Activated CD4-positive, CD25-positive, alpha-beta regulatory T cell (primary cell): ENCODE measurements at regions not wholly inside any gene's neighbourhood (a gene's known extent, or its start where the extent isn't known, plus 50 kb on each side); places are given as distances from the start of the nearest gene placed in this dataset.

Experiments used
- DNase-seq, 4 experiments: peaks; one replicate each; lab custom pipeline; 2025; lab: John Stamatoyannopoulos, UW

DNA sequence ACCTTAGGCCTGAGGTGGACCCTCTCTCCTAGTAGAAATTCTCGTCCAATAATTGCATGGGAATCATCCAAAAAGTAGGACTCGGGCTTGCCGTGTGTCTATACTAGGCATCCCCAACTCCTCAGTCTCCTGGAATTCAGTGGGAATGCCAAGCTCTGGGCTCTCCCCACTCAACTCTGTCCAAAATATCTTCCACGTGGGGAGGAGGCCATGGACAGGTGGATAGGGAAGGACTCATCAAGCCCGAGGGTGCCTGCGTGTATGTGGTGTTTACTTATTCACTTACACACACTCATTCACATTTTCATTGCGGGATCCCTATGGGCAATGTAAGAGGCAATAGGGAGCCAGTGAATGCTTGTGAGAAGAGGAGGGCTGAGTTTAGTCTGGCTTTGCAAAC lies 383.3 kb downstream of the MN1 start:
- DNase-seq, result no peak

DNA sequence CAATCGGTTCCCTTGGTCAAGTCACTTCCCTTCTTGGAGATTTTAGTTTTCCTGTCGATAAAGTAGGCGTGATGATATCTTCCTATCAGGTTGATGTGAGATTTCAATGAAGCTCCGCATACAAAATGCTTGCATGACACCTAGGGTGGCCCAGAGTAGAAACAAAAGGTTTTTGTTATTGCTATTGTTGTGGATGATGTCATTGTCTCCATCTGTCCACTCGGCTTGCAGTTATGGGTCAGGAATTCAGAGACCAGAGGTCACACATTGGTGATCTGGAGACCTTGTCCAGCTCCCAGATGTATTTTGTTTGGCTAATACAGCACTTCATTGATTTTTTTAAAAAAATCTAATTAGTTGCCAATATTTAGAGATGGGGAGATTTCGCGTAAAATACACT lies 382.1 kb downstream of the MN1 start:
- no peak for DNase-seq

DNA sequence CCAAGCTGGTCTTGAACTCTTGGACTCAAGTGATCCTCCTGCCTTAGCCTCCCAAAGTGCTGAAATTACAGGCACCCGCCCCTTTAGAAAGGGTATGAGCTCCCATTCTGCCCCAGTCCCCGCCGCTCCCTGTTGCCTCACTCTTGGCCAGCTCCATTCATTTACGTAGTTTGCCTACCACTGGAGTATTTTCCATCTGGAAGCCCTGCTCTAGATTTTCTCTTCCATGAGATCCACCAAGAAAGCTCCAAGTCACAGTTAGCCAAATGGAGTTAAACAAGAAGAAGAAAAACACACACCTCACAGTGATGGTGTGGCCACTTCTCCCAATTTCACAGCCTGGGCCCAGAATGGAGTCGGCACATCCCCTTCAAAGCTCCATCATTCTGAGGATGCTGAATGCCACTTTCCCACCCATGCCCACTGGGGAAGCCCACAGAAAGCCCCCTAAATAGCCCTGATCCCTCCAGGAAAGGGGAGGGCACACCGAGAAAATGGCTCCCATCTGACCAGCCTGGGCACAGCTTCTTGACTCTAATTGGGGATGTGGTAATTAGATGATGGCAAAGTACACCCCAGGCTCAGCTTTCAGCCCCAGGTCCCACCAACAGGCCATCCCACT lies 381.2 kb downstream of the MN1 start:
- no peak for DNase-seq

DNA sequence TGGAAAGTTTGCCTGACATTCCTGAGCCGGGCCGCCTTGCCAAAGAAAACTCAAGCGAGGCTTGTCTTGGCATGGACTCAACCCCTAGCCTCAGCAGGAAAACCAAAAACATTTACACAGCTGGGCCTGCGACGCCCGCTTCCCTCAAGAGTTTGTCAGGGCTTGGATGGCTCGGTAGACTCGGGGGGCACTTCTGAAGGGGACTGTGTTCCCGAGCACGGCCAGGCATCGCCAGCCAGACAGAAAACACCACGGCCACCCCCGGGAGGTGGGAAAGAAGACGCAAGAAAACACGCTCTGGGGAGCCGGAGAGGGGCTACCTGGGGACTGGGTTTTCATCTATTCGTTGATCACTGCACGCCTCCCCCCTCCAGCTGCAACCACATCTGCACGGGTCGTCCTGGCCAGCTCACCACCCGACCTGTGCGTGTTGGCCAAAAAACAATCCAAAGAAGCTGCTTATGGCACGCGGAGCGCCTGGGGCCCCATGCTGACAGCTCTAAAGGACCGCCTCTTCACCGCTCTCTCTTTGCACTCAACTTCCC lies 380.7 kb downstream of the MN1 start:
- no peak for DNase-seq

DNA sequence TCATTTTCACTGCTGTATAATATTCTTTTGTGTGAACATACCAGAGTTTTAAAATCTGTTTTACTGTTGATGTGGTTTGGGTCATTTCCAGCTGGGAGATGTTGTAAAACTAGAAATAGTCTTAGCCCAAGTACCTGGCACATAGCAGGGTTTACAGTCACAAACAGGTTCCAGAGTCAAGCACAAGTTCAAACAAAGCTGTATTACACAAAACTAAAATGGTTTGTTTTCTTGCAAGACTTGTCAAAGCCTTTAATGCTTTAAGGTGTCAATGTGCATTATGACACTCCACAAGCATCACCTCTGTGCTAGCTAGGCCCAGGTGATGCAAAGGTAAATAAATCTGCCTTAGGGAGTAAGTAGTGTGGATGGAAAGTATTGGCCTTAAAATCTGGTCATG lies 379.1 kb downstream of the MN1 start:
- DNase-seq, result no peak

DNA sequence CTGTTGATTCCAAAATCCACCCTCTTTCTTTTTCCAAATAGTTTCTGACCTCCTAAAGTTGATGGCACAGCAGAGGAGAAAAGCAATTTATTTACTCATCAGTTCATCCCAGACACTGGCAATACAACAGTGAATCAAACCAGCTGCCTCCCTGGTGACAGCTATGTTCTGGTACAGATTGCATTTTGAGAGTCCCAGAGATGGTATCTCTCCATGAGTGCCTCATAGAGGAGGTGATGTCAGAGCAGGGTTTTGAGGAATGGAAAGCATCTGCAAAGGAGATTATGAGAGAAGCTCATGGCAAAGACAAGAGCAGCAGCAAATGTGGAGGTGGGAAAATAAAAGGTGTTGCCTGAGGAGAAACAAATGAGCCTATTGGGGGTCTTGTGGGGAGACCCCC lies 377.2 kb downstream of the MN1 start:
- no peak for DNase-seq

DNA sequence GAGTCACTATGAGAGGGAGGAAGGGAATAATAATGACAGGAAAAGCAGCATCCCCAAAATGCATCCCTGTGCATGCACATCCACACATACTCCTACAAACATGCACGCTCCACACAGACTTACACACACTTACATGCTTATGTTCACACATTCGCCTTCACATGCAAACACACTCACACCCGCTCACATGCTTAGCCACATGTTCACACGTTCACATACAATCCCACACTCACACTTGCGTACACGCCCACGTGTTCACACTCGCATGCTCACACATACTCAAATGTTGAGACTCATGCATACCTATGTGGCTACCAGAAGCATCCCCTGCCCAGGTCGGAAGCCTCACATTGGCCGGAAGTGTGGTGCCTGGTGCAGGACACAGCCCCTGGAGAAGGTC lies 372.1 kb downstream of the MN1 start:
- no peak for DNase-seq

DNA sequence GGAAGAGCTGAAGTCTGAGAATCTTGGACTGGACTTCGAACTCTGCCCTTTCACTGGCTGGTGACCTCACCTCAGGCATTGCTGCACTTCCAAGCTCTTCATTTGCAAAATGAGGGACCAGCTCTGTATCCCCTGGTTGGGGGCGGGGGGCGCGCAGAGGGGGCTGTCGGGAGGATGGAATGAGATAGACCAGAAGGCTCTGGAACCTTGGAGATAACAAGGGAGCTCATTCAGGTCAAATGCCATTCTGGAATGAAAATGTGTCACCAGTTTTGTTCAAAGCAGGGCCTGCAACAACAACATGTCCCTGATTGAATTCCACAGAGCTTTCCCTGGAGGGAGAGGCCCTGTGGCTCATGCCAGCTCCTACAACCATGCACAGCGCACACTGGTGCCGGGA lies 370.5 kb downstream of the MN1 start:
- no peak for DNase-seq

DNA sequence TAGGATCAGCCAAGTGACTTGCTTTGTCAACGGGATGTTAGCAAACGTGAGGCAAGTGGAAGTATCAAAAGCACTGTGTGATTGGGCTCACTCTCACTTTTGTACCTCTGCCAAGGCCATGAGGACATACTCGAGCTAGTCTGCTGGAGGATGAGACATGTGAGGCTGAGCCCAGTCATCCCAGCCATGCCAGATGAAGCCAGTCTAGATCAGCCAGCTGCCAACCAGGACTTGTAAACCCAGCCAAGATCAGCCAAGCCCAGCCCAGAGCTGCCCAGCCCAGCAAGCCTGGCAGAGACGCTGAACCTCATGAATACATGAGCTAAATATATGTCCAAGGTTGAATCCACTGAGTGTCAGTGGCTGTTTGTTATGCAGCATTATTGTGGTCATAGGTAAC lies 369.7 kb downstream of the MN1 start:
- DNase-seq, result no peak

DNA sequence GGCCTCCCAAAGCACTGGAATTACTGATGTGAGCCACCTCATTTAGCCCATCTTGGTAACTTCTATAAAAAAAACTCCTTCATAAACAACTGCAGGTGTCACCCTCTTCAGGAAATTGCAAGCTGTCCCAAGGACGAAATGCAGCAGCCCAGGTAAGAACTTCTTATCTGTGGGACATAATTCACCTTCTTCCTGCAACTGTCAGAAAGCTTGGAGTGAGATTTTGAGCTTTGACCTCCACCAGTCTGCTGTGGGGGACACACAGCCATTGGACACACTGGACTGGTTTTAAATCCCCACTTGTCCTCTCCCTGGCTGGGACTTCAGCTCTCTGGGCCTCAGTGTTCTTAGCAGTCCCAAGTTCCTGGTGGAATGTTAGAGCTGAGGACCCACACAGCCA lies 368.5 kb downstream of the MN1 start:
- no peak for DNase-seq

DNA sequence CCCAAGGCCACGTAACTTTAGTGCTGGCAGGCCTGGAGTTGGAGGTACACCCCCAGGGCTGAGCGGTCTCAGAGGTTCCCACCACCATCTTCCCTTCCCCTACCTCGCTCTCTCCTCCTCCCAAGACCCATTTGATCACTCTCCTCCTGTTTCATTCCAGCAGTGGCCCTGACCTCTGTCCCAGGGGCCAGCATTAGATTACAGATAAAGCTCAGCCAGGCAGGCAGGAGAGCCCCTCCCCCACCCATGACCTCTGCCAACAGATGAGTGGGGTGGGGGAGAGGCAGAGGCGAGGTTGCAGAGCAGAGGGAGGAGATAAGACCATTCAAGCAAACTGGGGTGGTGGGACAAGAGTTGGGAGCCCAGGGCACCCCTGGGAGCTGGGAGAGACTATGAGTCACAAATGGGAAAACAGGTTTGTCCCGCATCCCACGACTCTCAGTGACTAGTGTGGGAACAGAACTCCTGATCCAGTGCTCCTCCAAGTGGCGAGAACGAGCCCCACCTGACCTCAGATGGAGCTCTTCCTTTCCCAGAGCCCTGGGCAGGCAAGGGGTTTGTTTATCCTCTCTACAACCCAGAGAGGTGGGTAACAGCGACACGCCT lies 367.9 kb downstream of the MN1 start:
- DNase-seq, result no peak

DNA sequence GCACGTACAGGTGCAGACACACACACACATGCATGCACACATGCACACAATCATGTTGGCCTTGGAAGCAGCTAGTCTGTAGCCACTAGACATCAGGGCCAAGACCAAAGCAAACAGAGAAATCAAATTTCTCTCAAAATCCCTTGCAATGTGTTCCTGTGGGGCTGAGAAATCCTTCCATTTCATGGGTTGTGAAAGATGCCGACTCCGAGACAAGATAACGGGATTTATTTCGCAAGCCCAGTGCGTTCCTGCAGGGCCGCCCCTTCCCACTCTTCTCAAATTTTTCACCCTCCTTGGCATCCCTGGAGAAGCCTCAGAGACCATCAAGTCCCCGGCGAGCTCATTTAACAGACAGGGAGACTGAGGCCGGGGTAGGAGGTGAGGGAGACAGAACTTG lies 366.7 kb downstream of the MN1 start:
- no peak for DNase-seq

DNA sequence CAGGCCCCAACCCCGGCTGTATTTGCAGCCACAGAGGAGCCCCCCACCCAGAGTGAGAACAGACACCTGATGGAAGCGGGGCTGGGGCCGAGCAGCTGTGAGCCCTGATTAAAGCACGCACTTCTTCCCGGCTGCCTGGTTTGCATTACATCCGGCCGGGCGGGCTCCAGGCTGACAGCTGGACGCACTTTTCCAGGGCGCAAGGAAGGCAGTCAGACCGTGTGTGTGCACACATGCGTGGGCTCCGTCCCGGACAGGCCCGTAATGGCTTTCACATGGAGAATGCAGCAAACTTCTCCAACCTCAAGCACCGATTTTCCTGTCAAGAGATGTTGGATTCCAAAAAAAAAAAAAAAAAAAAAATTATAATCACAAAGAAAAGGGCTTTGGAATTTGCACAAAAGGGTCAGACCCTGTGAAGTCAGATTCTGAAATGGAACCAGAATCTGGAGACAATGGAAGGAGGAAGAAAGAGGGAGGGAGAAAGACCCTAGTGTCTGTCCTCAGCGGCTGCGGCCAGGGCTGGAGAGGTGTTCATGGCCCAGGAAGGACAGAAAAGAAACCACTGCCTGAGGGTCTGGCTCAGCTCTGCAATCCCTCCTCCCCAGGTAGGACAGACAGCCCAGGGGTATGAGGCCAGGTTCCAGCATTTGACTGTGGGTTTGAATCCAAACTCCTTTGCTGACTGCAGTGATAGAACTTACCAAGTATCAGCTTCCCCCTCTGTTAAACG lies 365.5 kb downstream of the MN1 start:
- no peak for DNase-seq

DNA sequence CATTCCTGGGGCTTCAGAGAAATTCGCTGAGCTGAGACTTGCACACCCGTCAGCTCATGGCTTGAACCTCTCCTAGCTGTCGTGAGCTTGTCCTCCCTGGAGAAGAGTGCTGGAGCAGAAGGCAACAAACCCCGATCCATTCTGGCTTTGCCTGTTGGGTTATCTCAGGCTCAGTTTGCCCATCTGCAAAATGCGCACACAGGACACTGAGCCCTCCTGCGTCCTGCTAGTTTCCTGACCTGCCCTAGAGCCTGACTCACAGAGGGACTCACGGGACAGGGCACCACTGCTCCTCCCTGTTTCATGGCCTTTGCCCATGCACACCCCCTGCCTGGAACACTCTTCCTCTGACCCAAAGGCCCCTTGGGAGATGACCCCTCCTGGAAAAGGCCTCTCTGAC lies 365.0 kb downstream of the MN1 start:
- no peak for DNase-seq

DNA sequence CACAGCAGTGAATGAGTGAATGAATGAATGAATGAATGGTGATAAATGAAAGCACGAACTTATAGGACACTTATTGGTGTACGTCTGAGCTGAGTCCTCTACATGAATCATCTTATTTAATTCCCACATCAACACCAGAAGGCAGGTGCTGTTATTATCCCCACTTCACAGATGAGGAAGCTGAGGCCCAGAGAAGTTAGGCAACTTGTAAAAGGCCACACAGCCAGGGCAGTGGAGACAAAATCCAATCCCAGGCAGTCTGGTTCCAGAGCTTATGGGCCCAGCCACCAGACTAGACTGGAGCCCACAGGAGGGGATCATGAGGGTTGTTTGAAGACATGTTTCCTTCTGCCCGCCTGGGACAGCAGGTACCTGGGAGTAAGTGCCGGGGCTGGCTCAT lies 364.0 kb downstream of the MN1 start:
- DNase-seq, result no peak

DNA sequence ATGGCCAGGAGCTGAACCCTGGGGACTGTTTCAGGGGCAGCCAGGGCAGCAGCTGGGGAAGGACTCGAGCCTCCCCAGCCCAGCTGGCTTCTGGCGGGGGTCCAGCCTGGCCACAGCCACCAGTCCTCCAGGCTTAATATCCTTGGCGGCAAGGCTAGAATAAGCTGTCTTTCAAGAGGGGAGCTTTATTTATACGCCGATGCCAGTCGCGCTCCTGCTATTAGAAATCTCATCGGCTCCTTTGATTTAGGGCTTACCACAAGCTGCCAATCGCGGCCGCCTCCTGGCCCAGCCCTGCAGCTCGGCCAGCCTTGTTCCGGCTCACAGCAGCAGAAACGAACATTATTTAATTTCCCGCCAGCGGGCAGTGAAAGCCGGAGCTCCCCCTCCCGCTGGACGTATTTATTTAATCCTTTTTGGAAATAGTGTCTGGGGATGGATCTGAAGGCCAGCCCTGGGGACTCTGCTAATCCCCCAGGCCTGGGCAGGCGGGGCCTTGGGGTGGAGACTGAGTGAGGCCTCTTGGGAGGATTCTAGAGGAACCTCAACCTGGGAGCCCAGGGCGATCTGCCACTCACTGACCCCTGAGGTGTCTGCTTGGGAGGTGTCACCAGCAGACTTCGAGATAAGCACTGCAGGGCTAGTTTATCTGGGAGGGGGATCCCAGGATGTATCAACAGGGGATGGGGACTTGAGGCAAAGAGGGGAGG lies 363.1 kb downstream of the MN1 start:
- no peak for DNase-seq

DNA sequence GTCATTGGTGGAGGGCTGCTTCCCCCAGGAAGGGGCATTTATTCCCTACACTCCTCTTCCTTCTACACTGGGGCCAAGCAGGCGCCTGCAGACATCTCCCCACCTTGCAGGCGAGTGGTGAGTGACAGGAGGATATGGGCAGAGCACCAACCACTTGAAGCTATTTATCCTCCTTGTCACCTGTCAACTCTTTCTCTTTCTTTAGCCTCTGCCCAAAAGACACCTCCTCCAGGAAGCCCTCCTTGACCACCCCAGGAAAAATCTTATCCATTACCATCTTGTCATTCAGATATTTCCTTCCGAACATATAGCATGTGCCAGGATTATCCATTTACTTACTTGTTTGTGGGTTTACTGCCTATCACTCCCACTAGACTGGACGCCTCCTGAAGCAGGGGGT lies 362.4 kb downstream of the MN1 start:
- DNase-seq, result no peak

DNA sequence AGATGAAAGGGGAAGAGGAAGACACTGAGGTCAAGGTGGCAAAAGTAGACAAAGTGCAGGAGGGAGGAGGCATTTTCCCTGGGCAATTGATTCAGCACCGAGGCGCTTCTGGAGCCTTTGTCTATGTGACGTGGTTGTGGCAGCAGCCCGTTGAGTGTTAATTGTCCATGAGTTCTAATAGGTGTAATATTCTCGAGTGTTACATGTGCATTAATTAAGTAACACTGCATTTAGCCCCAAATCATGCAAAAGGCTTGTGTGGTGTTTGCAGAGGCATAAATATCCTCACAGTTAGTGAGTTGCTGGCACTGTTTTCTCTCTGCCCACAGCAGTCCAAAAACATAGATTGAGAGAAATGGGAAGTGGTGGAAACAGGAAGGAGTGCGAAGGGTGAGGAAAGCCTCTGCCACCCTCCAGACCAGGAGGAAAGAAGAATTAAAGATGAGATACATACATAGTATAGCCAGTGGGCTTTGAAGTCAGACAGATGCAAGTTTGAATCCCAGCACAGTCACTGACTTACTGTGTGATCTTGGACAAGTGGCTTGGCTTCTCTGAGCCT lies 361.2 kb downstream of the MN1 start:
- DNase-seq, result no peak

DNA sequence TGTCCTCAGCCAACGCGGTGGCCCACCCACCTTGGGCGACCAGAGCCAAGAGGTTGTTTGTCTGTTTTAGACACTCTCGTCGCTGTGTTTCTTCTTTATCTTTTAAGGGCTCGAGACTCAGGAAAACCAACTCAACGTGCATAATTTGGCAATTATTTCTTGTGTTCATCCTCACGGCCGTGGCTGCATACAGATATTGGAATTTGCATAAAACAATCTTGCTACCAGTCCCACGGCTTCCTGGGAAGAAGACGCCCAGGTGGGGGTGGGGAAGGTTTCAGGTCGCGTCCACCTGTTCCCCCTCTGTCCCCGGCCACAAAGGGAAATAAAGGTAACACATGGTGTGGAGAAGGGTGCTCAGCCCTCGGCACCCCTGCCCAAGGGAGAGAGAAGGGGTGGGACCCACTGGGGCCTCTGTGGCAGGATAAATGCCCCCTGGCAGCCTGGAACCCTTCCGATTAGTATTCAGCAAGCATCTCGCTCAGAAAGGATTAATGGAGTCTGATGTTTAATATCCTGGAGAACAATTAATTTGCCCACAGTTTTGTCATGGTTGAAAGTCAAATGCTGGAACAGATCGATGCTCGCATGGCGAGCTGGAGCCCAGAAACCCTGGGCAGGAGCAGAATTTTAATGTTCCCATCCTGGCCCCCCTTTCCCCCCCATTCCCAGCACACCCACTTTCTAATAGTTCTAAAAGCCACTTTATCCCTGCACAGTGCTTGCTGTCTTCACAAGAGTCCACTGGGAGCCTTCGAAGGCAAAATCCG lies 359.7 kb downstream of the MN1 start:
- no peak for DNase-seq

DNA sequence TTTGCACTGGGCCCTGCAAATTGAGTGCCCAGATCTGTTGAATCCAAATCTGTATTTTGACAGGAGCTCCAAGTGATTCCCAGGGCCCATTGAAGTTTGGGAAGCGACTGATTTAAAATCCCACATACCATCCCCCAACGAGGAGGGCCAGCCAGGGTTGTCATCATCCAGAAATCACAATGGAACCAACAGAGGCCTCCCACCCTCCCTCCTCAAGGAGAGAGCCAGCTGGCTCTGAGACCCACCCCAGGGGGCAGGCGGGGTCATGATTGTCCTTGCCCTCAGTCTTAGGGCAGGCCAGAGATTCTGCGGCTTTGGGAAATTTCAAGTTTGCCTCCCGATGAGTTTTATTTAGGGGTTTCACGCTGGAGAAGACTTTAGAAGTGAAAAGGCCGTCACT lies 358.2 kb downstream of the MN1 start:
- no peak for DNase-seq

DNA sequence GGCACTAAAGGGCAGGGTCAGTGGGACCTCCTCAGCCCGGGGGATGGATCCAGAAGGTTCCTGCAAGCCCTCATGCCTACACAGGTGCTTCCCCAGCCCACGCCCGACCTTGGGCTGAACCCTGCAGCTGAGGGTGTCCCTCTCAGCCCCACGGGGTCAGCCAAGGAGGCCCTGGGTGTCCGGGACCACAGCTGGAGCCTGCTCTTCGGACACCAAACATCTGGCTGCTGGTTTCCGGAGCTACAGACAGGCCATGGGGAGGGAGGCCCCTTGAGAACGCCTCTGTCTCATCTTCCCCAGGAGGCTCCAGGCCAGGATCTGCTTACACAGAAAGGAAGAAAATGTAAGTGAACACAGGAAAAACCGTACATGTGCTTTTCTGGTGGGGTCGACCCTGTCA lies 355.7 kb downstream of the MN1 start:
- DNase-seq, result no peak

DNA sequence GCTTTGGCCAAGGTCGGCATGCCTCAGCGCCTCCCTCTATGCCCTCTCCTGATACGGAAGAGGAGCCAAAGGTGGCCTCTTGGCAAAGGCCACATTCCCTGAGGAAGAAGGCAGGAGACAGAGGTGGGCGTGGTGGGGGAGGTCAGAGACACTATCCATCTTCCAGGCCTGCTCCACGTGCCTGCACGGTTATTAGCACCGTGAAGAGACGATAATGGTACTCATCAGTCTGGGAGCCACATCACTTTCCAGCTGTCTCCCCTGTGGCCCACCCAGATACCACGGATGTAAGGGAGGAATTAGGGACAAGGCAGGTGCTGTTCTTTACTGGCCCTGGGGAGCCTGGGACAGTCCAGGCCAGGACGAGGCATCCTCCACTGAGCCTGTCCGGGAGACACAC lies 354.3 kb downstream of the MN1 start:
- no peak for DNase-seq
